HG03064 (cell line): ENCODE measurements at regions not wholly inside any gene's neighbourhood (a gene's known extent, or its start where the extent isn't known, plus 50 kb on each side); places are given as distances from the start of the nearest gene placed in this dataset.

Source experiments
- ATAC-seq: cut with Tn5 transposase; IDR thresholded peaks from one replicate; pipeline ENCODE4 v1.9.1; 2021; ENCODE audit warnings: low read depth; ENCODE audit not compliant: unreplicated experiment

GRCh38 chr5:107266100-107266499 is 404.6 kb downstream of the EFNA5 start:
- no peak for ATAC-seq

- ATAC-seq, result no peak
These were observed 405.5 kb downstream of the EFNA5 start for GRCh38 chr5:107265193-107265592.

GRCh38 chr5:107263387-107264018 is 407.2 kb downstream of the EFNA5 start:
- no peak for ATAC-seq

GRCh38 chr5:107257885-107258520 is 412.7 kb downstream of the EFNA5 start:
- no peak for ATAC-seq

- ATAC-seq, result no peak
These were observed 415.9 kb downstream of the EFNA5 start for GRCh38 chr5:107254902-107255234.

- ATAC-seq, result no peak
These were observed 416.4 kb downstream of the EFNA5 start for GRCh38 chr5:107254214-107254901.

GRCh38 chr5:107253246-107253645 is 417.5 kb downstream of the EFNA5 start:
- ATAC-seq, result no peak

- no peak for ATAC-seq
These were observed 419.6 kb downstream of the EFNA5 start for GRCh38 chr5:107251151-107251550.

- no peak for ATAC-seq
These were observed 422.6 kb downstream of the EFNA5 start for GRCh38 chr5:107248066-107248695.

GRCh38 chr5:107247427-107247826 is 423.3 kb downstream of the EFNA5 start:
- ATAC-seq, result no peak

GRCh38 chr5:107243220-107243579 is 427.5 kb downstream of the EFNA5 start:
- no peak for ATAC-seq

- no peak for ATAC-seq
These were observed 428.1 kb downstream of the EFNA5 start for GRCh38 chr5:107242411-107243219.

GRCh38 chr5:107241841-107242240 is 428.9 kb downstream of the EFNA5 start:
- no peak for ATAC-seq

GRCh38 chr5:107235167-107235566 is 435.6 kb downstream of the EFNA5 start:
- no peak for ATAC-seq

GRCh38 chr5:107232788-107233187 is 437.9 kb downstream of the EFNA5 start:
- no peak for ATAC-seq

GRCh38 chr5:107232293-107232692 is 438.4 kb downstream of the EFNA5 start:
- ATAC-seq, result no peak

GRCh38 chr5:107231191-107231590 is 439.5 kb downstream of the EFNA5 start:
- no peak for ATAC-seq

GRCh38 chr5:107230367-107230766 is 440.4 kb downstream of the EFNA5 start:
- no peak for ATAC-seq

GRCh38 chr5:107228226-107228625 is 442.5 kb downstream of the EFNA5 start:
- ATAC-seq, result no peak

- ATAC-seq, result no peak
These were observed 446.5 kb downstream of the EFNA5 start for GRCh38 chr5:107224272-107224671.

GRCh38 chr5:107223066-107223465 is 447.7 kb downstream of the EFNA5 start:
- no peak for ATAC-seq
